Neural cell (in vitro differentiated cells): ENCODE measurements at regions not wholly inside any gene's neighbourhood (a gene's known extent, or its start where the extent isn't known, plus 50 kb on each side); places are given as distances from the start of the nearest gene placed in this dataset.

Experiments
- CTCF ChIP-seq: fragments of 450-650 bp; IDR thresholded peaks from 2 replicates; pipeline ENCODE4 v1.5.1; 2014; ENCODE audit warnings: antibody characterized with exemption, mild to moderate bottlenecking, moderate library complexity; ENCODE audit not compliant: poor library complexity, severe bottlenecking
- MXI1 ChIP-seq: fragments of 450-650 bp; conservative IDR thresholded peaks from 2 replicates; pipeline ENCODE4 v1.6.1; 2014; ENCODE audit warnings: antibody characterized with exemption, mild to moderate bottlenecking; ENCODE audit not compliant: poor library complexity, severe bottlenecking
- POLR2AphosphoS5 ChIP-seq: IDR thresholded peaks from 2 replicates; pipeline ENCODE4 v1.6.1; 2012
- RAD21 ChIP-seq: fragments of 450-650 bp; conservative IDR thresholded peaks from 2 replicates; pipeline ENCODE4 v1.6.1; 2014; ENCODE audit warnings: antibody characterized with exemption, mild to moderate bottlenecking, moderate library complexity
- REST ChIP-seq: IDR thresholded peaks from 2 replicates; pipeline ENCODE4 v1.6.1; 2012; ENCODE audit warnings: borderline replicate concordance

- TF ChIP-seq CTCF: no peak
- no peak for TF ChIP-seq REST
- TF ChIP-seq POLR2AphosphoS5: no peak
- TF ChIP-seq RAD21: no peak
- no peak for TF ChIP-seq MXI1
These were observed 1266.8 kb upstream of the TMEFF2 start for GRCh38 chr2:193461431-193461934.
